Stimulated activated CD4-positive, alpha-beta T cell treated with anti-CD3 and anti-CD28 coated beads, Interleukin-12 subunit alpha, Interleukin-12 subunit beta, amount 100 ng/mL, for 24 hours (primary cell): ENCODE measurements at regions not wholly inside any gene's neighbourhood (a gene's known extent, or its start where the extent isn't known, plus 50 kb on each side); places are given as distances from the start of the nearest gene placed in this dataset.

ENCODE experiments used
- DNase-seq, 2 experiments: peaks; one replicate each; pipeline ENCODE4 v3.0.0-alpha.2; 2020; ENCODE audit warnings: low read depth in 2 of 2

DNA sequence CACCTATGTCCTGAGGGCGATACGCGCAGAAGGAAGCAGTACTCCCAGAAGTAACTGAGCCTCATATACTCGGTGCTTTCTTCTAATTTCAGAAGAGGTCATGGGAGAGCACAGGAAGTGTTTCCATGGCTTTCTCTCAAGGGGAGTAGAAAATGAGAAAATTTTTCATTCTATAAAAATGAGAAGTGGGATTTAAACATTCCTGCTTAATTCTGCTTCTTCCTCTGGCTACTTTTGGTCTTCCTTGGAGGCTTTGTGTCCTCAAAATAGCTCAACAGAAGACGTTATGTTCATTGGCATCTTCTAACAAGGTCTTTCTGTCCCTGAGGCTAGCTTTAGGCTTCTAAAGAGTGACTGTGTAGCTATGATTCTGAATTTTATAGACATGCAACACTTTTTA, 497.0 kb downstream of the TDRD15 start:
- DNase-seq, result no peak

GRCh38 chr2:21627938-21628337, 504.2 kb downstream of the TDRD15 start:
- no peak for DNase-seq

- no peak for DNase-seq
Measured at GRCh38 chr2:21633015-21633414, 509.2 kb downstream of the TDRD15 start.

DNA sequence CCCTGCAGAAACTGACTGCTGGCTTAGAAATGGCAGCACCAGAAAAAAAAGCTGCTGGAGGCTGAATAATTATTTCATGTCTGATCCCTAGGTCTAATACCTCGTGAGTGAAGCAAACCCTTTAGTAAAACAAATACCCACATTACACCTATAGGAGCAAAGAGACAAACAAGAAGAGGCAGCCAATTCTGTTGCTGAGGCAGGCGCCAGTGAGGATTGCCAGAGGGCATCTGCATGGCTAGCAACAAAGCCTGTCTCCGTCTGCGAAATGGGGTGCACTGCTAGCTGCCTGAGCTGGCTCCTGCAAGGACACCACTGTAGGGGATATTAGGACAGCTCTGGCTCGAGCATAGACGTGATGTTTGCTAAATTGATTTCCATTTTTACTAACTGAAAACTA, 509.7 kb downstream of the TDRD15 start:
- no peak for DNase-seq

DNA sequence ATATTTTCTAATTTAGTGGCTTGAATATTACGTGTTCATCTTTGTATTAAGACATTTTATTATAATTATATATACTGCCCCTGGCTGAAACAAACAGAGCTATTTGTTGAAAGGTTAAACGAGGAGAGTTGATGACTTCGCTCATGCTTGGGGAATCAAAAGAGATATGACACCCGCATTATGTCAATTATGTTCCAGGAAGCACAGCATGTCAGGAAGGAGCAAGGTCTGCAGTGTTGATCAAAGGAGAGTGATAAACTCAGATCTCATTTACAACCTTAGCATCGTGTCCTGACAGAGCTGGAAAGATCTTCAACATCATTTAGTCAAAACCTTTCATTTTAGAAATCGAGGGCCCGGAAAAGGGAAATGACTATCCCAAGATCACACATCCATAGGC, 510.1 kb downstream of the TDRD15 start:
- DNase-seq, result no peak

DNA sequence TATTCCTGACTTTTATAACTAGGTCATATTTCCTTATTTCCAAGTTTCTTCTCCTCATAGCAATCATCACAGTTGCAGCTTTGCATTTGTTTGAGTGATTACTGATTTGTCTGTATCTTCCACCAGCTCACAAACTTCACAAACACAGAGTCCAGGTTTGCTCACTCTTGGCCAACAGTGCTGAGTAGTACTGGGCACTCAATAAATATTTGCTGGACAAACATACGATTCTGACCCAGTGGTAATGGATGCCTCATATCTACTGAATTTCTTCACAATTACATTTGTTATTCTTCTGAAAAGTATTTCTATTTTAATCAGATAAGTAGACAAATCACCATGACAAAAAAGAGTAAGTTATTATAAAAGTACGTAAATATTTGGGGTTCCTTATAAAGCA, 516.3 kb downstream of the TDRD15 start:
- DNase-seq, result no peak

- DNase-seq, result no peak
Measured at GRCh38 chr2:21642647-21643046, 518.9 kb downstream of the TDRD15 start.

DNA sequence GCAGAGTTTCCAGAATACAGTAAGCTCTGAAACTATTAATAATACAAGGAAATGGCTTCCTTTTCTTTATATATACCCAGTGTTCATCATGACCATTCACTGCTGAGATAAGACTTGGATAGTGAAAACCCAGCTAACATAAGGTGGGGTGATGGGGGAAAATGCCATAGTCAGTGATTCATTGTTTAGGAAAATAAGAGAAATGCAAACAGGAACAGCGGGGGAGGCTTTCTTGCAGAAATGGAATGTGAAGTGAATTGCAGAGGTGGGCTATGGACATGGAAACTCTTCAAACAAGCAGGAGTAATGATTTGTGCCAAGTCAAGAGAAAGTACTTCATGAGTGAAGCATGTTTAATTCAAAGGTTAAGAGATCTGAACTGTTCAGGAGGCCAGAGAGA, 519.4 kb downstream of the TDRD15 start:
- DNase-seq, result no peak

- DNase-seq, result no peak
Measured at GRCh38 chr2:21644266-21644665, 520.5 kb downstream of the TDRD15 start.

DNA sequence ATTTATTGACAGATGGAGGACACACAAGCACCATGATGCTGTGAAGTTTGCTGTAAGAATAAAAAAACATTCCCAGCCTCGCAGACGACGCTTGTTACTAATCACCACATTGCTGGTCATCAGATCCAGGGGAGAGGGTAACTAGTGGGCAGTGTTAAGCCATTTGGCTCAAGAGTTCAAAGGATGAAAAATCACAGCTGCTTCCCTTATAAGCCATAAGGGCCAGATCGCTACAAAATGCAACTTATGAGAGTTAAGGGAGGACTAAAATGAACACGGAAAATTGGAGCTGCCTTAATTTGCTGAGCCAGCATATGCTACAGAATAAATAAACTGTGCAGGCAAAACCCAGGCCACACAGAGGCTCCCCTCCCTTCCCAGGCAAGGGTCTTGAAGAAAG, 522.6 kb downstream of the TDRD15 start:
- DNase-seq, result no peak

DNA sequence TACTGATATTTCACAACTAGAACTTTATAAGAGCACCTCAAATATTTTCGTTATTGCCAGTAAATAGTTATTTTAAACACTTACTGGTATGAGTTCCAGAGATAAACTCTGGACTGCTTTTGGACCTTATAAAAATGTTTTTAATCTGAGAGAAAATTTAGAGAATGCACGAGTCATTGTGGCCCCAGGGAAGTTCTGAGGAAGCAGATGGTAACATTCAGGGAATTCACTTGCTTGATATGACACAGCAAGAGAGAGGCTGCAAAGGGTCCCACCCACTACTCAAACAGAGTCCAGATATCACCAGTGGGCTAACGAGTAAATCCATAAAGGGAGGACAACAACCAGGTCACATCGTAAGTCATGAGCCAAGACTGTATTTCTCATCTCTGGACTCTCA, 526.8 kb downstream of the TDRD15 start:
- DNase-seq, result no peak

DNA sequence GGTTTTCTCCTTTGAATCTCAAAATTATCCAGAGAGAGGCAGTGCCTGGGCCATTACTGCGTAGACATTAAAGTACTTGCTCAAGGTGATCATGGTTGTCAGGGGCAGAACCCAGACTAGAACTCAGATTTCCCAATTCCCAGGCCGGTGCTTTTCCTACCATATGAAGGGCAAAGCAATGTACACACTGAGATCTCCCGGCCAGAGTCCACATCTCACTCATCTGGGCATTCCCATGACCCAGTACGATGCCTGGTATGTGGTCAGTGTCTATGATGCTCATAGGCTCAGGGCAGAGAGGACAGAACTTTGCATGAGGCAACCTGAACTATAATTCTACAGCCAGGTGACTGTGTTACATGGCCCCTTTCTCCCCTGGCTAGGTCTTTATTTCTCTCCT, 531.4 kb downstream of the TDRD15 start:
- no peak for DNase-seq

- no peak for DNase-seq
Measured at GRCh38 chr2:21656330-21657075, 532.7 kb downstream of the TDRD15 start.

- no peak for DNase-seq
Measured at GRCh38 chr2:21657445-21657844, 533.7 kb downstream of the TDRD15 start.

GRCh38 chr2:21658269-21658668, 534.5 kb downstream of the TDRD15 start:
- no peak for DNase-seq

GRCh38 chr2:21658907-21659477, 535.2 kb downstream of the TDRD15 start:
- DNase-seq, result no peak

DNA sequence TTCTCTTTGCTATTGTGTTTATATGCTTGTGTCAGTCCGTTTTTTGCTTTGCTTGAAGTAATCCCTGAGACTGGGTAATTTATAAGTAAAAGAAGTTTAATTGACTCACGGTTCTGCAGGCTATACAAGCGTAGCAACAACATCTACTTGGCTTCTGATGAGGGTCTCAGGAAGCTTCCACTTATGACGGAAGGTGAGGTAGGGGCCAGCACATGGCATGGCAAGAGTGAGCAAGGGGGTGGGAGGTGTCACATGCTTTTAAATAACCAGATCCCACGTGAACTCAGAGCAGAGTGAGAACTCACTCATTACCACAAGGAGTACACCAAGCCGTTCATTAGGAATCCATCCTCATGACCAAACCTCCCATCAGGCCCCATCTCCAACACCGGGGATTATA, 540.3 kb downstream of the TDRD15 start:
- DNase-seq, result no peak

DNA sequence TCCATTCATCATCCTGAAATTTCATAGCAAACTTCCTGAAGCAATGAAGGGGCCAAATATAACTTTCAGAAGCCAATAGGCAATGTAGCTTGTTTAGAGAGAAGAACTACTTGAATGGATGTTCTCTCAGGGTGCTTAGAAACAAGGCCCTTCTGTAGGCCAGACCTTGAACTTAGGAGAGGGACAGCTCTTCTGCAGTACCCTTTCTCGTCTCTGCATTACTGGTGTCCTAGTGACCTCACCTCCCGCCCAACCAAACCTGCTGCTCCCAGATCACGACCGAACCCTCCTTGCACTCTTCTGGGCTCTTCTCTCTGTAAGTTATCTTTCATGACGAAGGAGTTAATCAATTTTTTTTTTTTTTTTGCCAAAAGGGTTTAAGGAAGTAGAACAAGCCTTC, 543.9 kb downstream of the TDRD15 start:
- DNase-seq, result no peak

DNA sequence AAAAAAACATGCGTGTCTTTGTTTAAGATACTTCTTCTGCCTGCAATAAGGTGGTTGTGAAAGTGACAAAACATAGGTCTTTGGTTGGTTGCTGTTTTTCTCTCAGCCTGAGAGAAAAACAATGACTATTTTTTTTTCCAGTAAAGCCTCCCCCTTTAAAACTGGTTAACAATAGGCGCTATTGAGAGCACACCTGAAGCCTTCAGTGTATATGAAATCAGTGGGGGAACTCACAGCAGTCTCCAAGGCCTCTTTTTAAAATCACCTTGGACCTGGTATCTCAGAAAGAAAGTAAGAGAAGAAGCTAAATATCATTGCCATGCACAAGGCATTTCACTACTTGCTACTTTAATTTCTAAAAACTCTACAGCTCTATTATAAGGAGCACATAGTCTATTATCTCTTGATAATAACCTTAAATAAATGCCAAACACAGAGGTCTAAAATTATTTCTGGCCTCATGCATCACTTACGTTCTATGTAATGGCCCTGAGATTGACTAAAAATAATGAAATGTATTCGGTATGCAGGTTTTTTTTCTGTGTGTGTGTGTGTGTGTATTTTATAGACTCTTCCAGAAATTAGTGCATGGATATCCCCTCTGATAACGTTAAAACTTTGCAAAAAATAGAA, 544.4 kb downstream of the TDRD15 start:
- DNase-seq, result no peak

GRCh38 chr2:21676041-21676440, 552.3 kb downstream of the TDRD15 start:
- no peak for DNase-seq

DNA sequence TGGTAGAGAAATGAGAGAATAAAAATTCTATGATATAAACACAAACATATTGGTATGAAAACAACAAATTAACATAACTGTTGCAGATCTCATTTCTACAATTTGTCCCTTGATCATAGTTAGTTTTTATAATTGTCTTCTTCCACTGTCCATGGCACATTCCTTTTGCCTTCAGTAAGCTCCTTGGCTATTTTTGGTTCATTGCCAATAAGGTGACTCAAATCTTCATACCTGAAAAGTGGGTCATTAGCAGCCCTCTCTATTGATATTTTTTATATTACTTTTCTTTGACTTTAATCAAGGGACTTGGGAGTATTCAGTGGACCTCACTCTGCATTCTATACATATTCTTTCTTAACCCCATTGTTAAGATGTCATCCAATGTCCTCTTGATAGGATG, 552.9 kb downstream of the TDRD15 start:
- DNase-seq, result no peak

DNA sequence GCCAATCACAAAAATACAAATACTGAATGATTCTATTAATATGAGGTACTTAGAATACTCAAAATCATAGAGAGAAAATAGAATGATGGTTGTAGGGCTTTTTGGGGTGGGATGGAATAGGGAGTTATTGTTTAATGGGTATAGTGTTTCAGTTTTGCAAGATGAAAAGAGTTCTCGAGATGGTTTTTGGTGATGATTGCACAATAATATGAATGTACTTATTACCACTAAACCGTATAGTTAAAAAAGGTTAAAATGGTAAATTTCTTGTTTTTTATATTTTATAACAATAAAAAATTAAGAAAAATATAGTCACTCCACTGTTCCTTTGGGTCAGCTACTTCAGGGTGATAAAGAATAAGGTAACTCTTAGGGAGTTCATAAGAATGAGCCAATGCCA, 560.1 kb downstream of the TDRD15 start:
- no peak for DNase-seq

DNA sequence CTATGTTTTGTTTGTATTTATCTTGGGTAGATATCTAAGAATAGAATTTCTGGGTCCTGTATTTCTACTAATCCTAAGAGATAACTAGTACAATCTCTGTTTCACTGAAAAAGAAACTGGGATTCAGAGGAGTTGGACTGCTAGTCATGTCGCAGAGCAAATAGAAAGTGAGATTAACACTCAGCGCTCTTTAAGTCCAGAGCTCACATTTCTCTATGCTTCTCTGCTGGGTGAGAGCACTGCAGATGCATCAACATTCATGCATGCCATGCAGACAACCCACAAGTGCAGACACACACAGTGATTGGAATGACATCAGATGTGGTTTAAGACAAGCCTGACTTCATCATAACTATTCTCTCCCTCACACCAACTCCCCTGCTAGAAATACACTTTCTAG, 563.8 kb downstream of the TDRD15 start:
- no peak for DNase-seq
